Neural crest cell (in vitro differentiated cells): ENCODE measurements at regions not wholly inside any gene's neighbourhood (a gene's known extent, or its start where the extent isn't known, plus 50 kb on each side); places are given as distances from the start of the nearest gene placed in this dataset.

ENCODE experiments used
- DNase-seq: peaks from one replicate; pipeline ENCODE4 v3.0.0; 2021; ENCODE audit warnings: low read depth, mixed read lengths, low spot score
- H3K27ac Mint-ChIP-seq: one replicate; pipeline ENCODE4 v1.8.0; 2021; ENCODE audit warnings: mild to moderate bottlenecking, mixed read lengths; ENCODE audit not compliant: unreplicated experiment
- H3K27me3 Mint-ChIP-seq: 2 replicates; pipeline ENCODE4 v1.8.0; 2021; ENCODE audit warnings: low read depth, mild to moderate bottlenecking, mixed read lengths
- H3K36me3 Mint-ChIP-seq: 2 replicates; pipeline ENCODE4 v1.8.0; 2021; ENCODE audit warnings: low read depth, mild to moderate bottlenecking, mixed read lengths
- H3K4me1 Mint-ChIP-seq: 2 replicates; pipeline ENCODE4 v1.8.0; 2021; ENCODE audit warnings: mixed read lengths
- H3K4me3 Mint-ChIP-seq: one replicate; pipeline ENCODE4 v1.8.0; 2021; ENCODE audit warnings: mild to moderate bottlenecking, mixed read lengths
- H3K9me3 Mint-ChIP-seq: 2 replicates; pipeline ENCODE4 v1.8.0; 2021; ENCODE audit warnings: mixed read lengths
- CTCF ChIP-seq: fragments of 200-600 bp; sonication (generic); conservative IDR thresholded peaks from 2 replicates; pipeline ENCODE4 v1.5.0; 2021; ENCODE audit warnings: antibody characterized with exemption, mild to moderate bottlenecking

GRCh38 chr6:21826023-21826422 lies 232.5 kb downstream of the SOX4 start:
- Mint-ChIP-seq H3K9me3 (no peaks in the 10 kb centered on the region), H3K27ac (no peak overlapping the region), H3K27me3 (no peaks in the 10 kb centered on the region), H3K4me3 (no peak overlapping the region), H3K36me3 (no peaks in the 10 kb centered on the region), H3K4me1 (peaks cover 29% of the 10 kb centered on the region)
- TF ChIP-seq CTCF, result no peak
- DNase-seq, result no peak

- no peak overlapping the region for H3K4me3 Mint-ChIP-seq
- peaks cover 38% of the 10 kb centered on the region for H3K4me1 Mint-ChIP-seq
- no peak for TF ChIP-seq CTCF
- H3K27me3 Mint-ChIP-seq, result no peaks in the 10 kb centered on the region
- no peak overlapping the region for H3K27ac Mint-ChIP-seq
- H3K36me3 Mint-ChIP-seq, result no peaks in the 10 kb centered on the region
- no peaks in the 10 kb centered on the region for H3K9me3 Mint-ChIP-seq
- no peak for DNase-seq
Measured at GRCh38 chr6:21826904-21827303, 233.4 kb downstream of the SOX4 start.

GRCh38 chr6:21827425-21828202 lies 234.1 kb downstream of the SOX4 start:
- DNase-seq, result no peak
- Mint-ChIP-seq H3K4me3 (no peak overlapping the region), H3K27ac (no peak overlapping the region), H3K9me3 (no peaks in the 10 kb centered on the region), H3K36me3 (no peaks in the 10 kb centered on the region), H3K27me3 (no peaks in the 10 kb centered on the region), H3K4me1 (peaks cover 42% of the 10 kb centered on the region)
- no peak for TF ChIP-seq CTCF

- no peak overlapping the region for H3K4me3 Mint-ChIP-seq
- H3K4me1 Mint-ChIP-seq, result peaks cover 42% of the 10 kb centered on the region
Measured at GRCh38 chr6:21828704-21829103, 235.2 kb downstream of the SOX4 start.

GRCh38 chr6:21829126-21829525 lies 235.6 kb downstream of the SOX4 start:
- Mint-ChIP-seq H3K4me1 (peaks cover 42% of the 10 kb centered on the region), H3K27ac (no peak overlapping the region), H3K9me3 (no peaks in the 10 kb centered on the region), H3K36me3 (no peaks in the 10 kb centered on the region), H3K27me3 (no peaks in the 10 kb centered on the region), H3K4me3 (no peak overlapping the region)
- TF ChIP-seq CTCF, result no peak
- no peak for DNase-seq

More at GRCh38 chr6:21828704-21829103, 235.2 kb downstream of the SOX4 start:
- no peaks in the 10 kb centered on the region for H3K36me3 Mint-ChIP-seq
- no peak for TF ChIP-seq CTCF
- H3K27ac Mint-ChIP-seq, result no peak overlapping the region
- H3K9me3 Mint-ChIP-seq, result no peaks in the 10 kb centered on the region
- no peak for DNase-seq
- no peaks in the 10 kb centered on the region for H3K27me3 Mint-ChIP-seq
